GM12891 (cell line): ENCODE measurements at regions not wholly inside any gene's neighbourhood (a gene's known extent, or its start where the extent isn't known, plus 50 kb on each side); places are given as distances from the start of the nearest gene placed in this dataset.
"Not testable (repeated sequence)": the region's sequence is repeated elsewhere in the genome, so short reads cannot be mapped to it uniquely, and the experiment has no call there.

Experiments
- DNase-seq: peaks from one replicate; pipeline ENCODE4 v3.0.0; 2011; ENCODE audit warnings: low spot score; ENCODE audit not compliant: insufficient read length
- FAIRE-seq: peaks from 2 replicates; lab custom pipeline; 2011; peaks lifted over from hg19 to GRCh38; lab: Jason Lieb, UNC
- PAX5 ChIP-seq: IDR thresholded peaks from 2 replicates; pipeline ENCODE4 v1.6.1; 2011; ENCODE audit warnings: low read length, moderate library complexity, mild to moderate bottlenecking; ENCODE audit not compliant: insufficient read depth, severe bottlenecking
- POLR2A ChIP-seq: IDR thresholded peaks from 2 replicates; pipeline ENCODE4 v1.6.1; 2011; ENCODE audit warnings: low read depth, low read length, control low read depth
- POLR2AphosphoS5 ChIP-seq: IDR thresholded peaks from 2 replicates; pipeline ENCODE4 v1.6.1; 2011; ENCODE audit warnings: low read depth, low read length, control low read depth
- POU2F2 ChIP-seq: IDR thresholded peaks from 2 replicates; pipeline ENCODE4 v1.6.1; 2011; ENCODE audit warnings: low read depth, mild to moderate bottlenecking, control low read depth, low read length, moderate library complexity
- SPI1 ChIP-seq: IDR thresholded peaks from 2 replicates; pipeline ENCODE4 v1.6.1; 2011; ENCODE audit warnings: low read depth, low read length, control low read depth
- TAF1 ChIP-seq: IDR thresholded peaks from 2 replicates; pipeline ENCODE4 v1.6.1; 2011; ENCODE audit warnings: low read depth, low read length, control low read depth

DNA sequence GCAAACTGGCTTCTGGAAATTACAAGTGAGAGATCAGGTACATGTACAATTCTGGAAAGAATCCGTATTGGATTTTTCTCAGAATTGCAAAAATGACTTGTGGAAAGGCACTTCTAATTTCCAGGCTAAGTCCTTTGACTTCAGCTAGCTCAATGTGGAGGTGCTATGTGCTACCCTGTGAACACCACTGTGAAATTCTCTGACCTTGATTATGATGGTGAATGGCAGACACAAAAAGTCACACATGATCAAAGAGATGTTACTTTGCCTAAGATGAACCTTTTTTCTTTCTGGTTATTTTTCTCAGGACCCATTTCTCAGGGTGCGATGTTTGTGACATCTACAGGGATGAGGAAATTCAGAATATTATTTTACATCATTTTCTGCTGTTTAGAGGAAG lies 856.6 kb upstream of the VRK2 start:
- FAIRE-seq (no peak), DNase-seq (no peak)
- TF ChIP-seq POLR2A: no peak
- no peak for TF ChIP-seq TAF1
- TF ChIP-seq POLR2AphosphoS5: no peak
- TF ChIP-seq SPI1: no peak
- no peak for TF ChIP-seq POU2F2
- no peak for TF ChIP-seq PAX5

DNA sequence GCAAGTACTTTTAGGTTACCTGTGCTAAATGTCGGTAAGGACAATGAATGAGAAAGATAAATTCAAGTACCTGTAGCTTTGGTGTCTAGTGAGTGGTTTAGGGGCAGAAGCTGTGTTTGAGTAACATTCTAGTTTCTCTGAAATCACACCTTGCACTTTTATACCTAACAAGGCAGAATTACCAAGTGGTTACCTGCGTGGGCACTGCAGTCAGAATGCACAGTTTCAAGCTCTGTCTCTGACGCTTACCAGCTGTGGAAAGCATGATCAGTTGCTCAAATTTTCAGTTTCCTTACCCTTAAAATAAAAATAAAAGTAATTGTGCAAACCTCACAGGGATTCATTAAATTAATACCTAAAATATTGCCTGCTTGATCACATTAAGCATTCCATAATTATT lies 846.9 kb upstream of the VRK2 start:
- FAIRE-seq (no peak), DNase-seq (no peak)
- TF ChIP-seq SPI1: no peak
- no peak for TF ChIP-seq TAF1
- no peak for TF ChIP-seq POLR2A
- no peak for TF ChIP-seq PAX5
- TF ChIP-seq POLR2AphosphoS5: no peak
- no peak for TF ChIP-seq POU2F2

DNA sequence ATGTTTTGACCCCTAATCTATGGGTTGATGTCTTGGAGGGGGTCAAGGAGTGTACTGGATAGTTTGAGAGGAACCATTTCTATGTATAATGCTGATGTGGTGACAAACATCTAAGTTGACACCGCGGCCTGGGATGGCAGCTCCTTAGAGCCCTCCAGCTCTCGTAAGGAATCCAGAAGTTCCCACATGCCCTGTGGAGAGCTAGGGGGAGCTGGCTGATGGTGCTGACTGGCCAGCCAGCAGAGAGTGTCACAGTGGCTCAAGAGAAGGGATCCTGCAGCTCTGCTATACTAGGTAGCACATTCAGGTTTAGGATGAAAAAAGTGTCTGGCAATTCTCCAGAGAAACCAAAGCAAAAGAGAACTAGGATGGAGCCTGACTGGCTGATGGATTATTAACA lies 842.2 kb upstream of the VRK2 start:
- TF ChIP-seq SPI1 (no peak), POLR2A (no peak), POLR2AphosphoS5 (no peak), PAX5 (no peak), POU2F2 (no peak), TAF1 (no peak)
- FAIRE-seq (no peak), DNase-seq (no peak)

DNA sequence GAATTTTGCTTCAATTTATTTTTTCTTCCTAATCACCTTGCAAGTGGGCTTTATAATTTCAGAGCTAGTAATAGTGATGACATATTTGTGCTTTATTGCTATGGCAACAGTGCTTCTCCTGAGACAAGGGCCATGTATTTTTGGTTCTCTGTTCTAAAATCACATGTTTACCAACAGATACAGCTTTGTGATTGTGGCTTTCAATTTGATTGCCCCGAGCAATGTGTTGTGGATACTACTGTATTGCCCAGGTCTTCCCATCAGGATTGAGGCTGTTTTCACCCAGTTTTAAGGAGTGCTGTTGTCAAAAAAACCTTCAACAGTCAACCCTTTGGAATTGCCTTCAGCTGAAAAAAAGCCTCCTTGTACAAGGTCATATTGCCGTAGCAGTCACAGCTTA lies 841.4 kb upstream of the VRK2 start:
- no peak for DNase-seq
- no peak for TF ChIP-seq POLR2A
- TF ChIP-seq POLR2AphosphoS5: no peak
- TF ChIP-seq POU2F2: no peak
- no peak for TF ChIP-seq PAX5
- no peak for TF ChIP-seq TAF1
- TF ChIP-seq SPI1: no peak
- no peak for FAIRE-seq

DNA sequence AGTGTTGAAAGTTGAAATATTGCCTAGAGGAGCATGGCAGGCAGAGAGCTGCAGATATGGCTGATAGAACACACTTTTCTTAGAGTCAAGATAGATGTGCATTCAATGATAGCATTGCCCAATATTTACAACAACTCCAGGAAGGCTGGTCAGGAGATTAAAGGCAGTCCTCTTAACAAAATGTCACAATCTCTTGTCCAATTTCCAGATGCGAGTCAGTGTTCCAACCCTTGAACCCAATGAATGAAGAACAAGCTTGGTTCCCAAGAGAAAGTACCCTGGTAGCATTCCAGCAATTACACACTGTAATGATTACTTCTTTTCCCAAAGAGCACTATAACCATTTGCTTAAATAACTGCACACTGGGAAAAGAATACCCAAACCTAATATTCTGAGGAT lies 839.4 kb upstream of the VRK2 start:
- DNase-seq (no peak), FAIRE-seq (no peak)
- TF ChIP-seq POLR2AphosphoS5 (no peak), POLR2A (no peak), PAX5 (no peak), POU2F2 (no peak), SPI1 (no peak), TAF1 (no peak)

DNA sequence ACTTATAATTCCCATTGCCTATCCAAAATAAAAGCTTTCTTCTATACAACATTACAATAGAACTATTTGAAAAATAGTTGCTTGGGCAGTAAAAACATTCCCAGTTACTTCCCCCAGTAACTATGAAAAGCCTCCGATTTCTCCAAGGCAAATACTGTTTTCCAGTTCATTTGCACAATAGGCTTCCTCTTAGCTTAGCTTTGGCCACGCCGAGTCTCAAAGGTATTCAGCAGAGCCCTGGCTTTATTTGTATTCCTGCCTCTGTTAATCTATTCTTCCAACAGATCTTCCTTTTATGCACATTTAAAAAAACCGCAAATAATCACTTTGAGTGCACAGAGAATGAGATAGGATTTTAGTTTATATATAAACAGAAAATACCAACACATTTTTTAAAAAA lies 836.8 kb upstream of the VRK2 start:
- TF ChIP-seq SPI1: no peak
- TF ChIP-seq POLR2A: no peak
- TF ChIP-seq POU2F2: no peak
- no peak for TF ChIP-seq TAF1
- no peak for TF ChIP-seq PAX5
- TF ChIP-seq POLR2AphosphoS5: no peak
- FAIRE-seq (no peak), DNase-seq (no peak)

DNA sequence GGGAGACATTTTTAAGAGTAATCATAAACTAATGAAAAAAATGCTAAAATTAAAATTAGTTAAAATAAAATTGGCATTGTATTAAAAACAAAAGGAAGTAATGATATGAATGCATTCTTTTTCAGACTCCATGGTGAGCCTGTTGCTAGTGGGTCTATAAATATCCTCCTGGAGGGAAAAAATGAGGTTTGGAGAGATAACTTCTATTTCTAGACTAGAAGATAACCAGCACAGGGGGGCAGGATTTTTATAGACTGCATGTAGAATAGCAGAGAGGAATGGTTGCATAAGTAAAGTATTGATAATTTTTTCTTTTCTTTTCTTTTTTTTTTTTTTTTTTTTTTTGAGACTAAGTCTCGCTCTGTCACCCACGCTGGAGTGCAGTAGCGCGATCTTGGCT lies 835.8 kb upstream of the VRK2 start:
- TF ChIP-seq SPI1 (no peak), TAF1 (no peak), POU2F2 (no peak), PAX5 (no peak), POLR2A (no peak), POLR2AphosphoS5 (no peak)
- FAIRE-seq: no peak

DNA sequence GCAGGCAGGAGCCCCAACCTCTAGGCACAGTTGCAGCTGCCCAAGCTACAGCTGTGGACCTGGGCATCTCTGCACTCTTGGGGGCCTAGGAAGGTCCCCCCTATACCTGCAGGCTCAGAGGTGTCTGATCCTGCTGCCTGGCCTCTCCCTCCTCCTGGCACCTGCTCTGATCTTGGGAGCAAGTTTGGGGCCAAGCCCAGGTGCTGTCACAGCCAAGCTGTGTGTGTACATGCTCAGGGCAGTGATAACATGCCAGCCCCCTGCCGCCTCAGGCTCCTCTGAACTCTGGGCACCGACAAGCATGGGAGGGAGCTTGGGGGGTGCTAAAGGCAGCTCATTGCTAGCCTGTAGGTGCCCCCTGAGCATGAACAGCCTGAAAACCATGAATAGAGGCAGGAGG lies 829.6 kb upstream of the VRK2 start:
- no peak for TF ChIP-seq POLR2AphosphoS5
- TF ChIP-seq POU2F2: no peak
- TF ChIP-seq PAX5: no peak
- no peak for TF ChIP-seq SPI1
- TF ChIP-seq POLR2A: no peak
- TF ChIP-seq TAF1: no peak
- FAIRE-seq: no peak
- no peak for DNase-seq

More for the DNA sequence above, 835.8 kb upstream of the VRK2 start:
- no peak for DNase-seq

DNA sequence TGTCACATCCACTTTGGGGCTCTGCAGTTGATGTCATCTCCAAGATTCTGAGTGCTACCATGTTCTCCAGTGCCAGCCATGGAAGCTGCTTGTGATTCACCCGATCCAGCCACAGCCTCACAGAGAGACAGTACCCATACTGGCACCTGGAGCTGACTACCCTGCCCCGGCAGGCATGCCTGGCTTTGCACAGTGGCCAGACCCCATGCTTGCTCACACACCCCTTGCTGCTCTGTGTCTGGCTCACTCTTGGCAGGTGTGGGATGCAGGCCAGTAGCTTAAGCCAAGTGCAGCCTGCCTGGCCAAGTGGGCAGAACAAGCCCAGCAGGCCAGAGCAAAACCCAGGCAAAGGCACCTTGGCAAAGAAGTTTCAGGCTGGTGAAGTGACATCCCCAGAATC lies 828.4 kb upstream of the VRK2 start:
- DNase-seq (no peak), FAIRE-seq (no peak)
- TF ChIP-seq SPI1 (no peak), TAF1 (no peak), POLR2A (no peak), POU2F2 (no peak), PAX5 (no peak), POLR2AphosphoS5 (no peak)

DNA sequence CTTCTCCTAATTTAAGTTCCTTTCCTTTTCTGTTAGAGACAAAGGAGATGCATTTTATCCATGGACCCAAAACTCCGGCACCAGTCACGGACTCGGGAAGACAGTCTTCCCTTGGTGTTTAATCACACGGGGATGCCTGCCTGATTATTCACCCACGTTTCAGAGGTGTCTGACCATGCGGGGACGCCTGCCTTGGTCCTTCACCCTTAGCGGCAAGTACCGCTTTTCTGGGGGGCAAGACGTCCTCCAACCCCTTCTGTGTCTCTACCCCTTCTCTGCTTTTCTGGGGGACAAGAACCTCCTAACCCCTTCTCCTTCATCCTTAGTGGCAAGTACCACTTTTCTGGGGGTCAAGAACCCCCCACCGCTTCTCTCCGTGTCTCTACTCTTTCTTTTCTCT lies 816.9 kb upstream of the VRK2 start:
- FAIRE-seq, DNase-seq: not testable (repeated sequence)

DNA sequence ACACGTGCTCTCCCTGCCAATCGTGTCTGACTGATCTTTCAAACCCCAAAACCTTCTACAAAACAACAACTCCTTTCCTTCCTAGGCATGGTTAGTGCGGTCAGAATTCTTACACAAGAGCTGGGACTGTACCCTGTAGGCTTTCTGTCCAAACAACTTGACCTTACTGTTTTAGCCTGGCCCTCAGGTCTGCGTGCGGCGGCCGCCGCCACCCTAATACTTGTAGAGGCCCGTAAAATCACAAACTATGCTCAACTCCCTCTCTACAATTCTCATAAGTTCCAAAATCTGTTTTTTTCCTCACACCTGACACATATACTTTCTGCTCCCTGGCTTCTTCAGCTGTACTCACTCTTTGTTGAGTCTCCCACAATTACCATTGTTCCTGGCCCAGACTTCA lies 814.3 kb upstream of the VRK2 start:
- DNase-seq, FAIRE-seq: not testable (repeated sequence)

DNA sequence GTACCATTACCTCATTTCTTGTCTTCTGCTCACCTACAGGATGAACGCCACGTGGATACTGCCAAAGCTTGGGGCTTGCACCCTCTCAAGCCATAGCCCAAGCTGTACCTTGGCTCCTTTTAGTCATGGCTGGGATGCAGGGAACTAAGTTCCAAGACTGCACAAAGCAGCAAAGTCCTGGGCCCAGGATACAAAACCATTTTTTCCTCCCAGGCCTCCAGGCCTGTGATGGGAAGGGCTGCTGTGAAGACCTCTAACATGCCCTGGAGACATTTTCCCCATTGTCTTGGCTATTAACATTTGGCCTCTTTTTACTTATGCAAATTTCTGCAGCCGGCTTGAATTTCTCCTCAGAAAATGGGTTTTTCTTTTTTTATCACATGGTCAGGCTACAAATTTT lies 795.1 kb upstream of the VRK2 start:
- FAIRE-seq, DNase-seq: not testable (repeated sequence)

DNA sequence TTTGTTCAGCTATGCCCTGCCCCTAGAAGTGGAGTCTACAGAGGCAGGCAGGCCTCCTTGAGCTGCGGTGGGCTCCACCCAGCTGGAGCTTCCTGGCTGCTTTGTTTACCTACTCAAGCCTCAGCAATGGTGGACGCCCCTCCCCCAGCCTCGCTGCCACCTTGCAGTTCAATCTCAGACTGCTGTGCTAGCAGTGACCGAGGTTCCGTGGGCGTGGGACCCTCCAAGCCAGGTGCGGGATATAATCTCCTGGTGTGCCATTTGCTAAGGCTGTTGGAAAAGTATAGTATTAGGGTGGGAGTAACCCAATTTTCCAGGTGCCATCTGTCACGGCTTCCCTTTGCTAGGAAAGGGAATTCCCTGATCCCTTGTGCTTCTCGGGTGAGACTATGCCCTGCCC lies 770.2 kb upstream of the VRK2 start:
- not testable (repeated sequence) for FAIRE-seq, DNase-seq
